Posterior cingulate gyrus (tissue), 11 donors: ENCODE measurements at regions not wholly inside any gene's neighbourhood (a gene's known extent, or its start where the extent isn't known, plus 50 kb on each side); places are given as distances from the start of the nearest gene placed in this dataset.

Source experiments
- DNase-seq, 10 donors: peaks; one replicate each; pipeline versions ENCODE4 v3.0.0 to v3.0.0-alpha.2; 2020 to 2021; ENCODE audit warnings: mixed read lengths in 3 of 10
- intact Hi-C: fragments of 100-400 bp; cut with DNase I; formaldehyde crosslinking; loops from one replicate; pipeline ENCODE4 v1.15.1; 2023

DNA sequence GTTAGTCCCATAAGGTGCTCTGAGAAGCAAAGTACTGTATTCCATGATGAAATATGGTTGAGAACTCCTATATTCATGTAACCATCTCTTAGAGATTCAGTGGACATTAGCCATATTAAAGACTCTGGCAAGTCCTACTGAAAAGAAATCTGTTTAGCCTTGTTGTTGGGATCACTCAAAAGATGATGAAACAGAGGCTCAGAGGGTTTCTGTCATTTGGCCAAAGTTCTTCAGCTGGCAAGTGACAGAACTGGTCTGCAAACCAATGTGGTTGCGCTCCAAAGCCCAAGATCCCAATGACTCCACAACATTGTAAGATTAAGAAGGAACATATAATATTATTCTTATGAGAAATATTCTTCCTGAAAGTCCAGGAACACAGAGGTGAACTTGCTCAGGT lies 462.9 kb downstream of the ACTL7B start:
- no peak for DNase-seq
- intact Hi-C loops: no loop called here

DNA sequence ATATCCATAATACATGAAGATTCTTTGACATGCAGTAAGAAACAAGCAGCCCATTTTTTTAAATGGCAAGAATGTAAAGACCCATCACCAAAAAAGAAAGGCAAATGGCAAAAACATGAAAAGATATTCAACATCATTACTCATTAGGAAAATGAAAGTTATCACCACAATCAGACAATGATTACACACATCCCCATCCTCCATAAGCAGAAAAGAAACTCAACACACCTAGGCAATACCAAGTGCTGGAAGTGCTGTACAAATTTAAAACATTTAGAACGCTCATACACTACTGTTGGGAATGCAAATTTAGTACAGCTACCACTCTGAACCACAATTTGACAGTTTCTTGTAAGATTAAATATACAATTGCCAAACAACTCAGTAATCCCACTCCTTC lies 466.7 kb downstream of the ACTL7B start:
- no peak for DNase-seq
- intact Hi-C loops: no loop called here

GRCh38 chr9:108386859-108387384 lies 468.9 kb downstream of the ACTL7B start:
- intact Hi-C loops: no loop called here

GRCh38 chr9:108386032-108386431 lies 469.8 kb downstream of the ACTL7B start:
- intact Hi-C loops: no loop called here
- no peak for DNase-seq

More at GRCh38 chr9:108386859-108387384, 468.9 kb downstream of the ACTL7B start:
- DNase-seq: no peak

- intact Hi-C loops: no loop called here
- no peak for DNase-seq
Measured at GRCh38 chr9:108383796-108384195, 472.0 kb downstream of the ACTL7B start.

GRCh38 chr9:108382310-108382709 lies 473.5 kb downstream of the ACTL7B start:
- intact Hi-C loops: no loop called here
- no peak for DNase-seq

DNA sequence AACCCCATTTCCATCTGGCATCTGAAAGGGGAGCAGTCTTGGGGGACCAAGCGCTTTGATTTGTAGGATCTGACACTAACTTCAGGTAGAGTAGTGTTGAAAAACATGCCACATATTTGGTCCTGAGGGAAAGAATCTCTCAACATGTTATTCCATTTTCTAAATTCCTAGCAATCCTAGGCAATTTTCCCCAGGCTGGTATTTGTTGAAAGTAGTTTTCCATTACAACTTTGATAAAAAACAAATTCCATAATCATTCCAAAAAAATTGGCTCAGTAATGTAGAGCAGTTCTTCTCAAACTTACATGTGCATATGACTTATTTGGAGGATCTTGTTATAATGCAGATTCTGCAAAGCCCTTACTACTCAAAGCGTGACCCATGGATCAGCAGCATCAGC lies 477.9 kb downstream of the ACTL7B start:
- intact Hi-C loops: no loop called here
- DNase-seq: no peak

- DNase-seq: no peak
- intact Hi-C loops: no loop called here
Measured at GRCh38 chr9:108377382-108377781, 478.4 kb downstream of the ACTL7B start.

DNA sequence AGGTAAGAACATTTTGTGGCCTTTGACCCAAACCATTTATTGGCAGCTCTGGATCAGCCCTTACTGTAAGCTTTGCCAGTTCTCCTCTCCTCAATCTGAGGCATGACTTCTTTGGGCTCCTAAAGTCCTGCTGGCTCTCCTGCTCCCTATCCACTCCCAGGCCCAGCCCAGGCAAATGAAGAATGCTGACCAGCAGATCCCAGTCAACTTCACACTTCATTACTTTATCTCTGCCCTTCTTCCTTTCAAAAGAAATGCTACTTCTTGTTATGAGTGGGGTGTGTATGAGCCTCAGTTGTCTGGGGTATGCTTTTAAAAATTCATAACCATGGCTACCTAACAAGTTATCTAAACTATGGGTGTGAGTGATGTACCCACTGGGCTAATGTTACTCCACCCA lies 479.6 kb downstream of the ACTL7B start:
- intact Hi-C loops: no loop called here
- no peak for DNase-seq

DNA sequence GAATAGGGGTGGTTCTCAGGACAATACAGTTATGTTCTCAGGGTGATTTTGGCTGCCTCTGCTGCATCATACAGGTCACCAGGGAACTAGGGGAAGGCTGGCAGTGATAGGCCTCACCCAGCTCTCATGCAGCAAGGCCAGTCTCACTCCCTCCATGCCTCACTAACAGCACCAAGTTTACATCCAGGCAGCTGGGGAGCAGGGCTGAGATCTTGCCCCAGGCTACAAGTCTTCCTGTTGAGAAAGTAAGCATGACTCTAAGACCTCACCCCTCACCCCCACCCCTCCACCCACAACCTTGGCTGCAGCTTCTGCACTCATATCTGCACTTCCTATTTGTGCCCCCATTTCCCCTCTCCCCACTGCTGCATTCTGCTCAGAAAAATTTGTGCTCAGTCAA lies 481.2 kb downstream of the ACTL7B start:
- intact Hi-C loops: no loop called here
- no peak for DNase-seq

GRCh38 chr9:108367188-108367587 lies 488.6 kb downstream of the ACTL7B start:
- intact Hi-C loops: no loop called here
- no peak for DNase-seq

GRCh38 chr9:108363311-108363710 lies 492.5 kb downstream of the ACTL7B start:
- intact Hi-C loops: no loop called here
- DNase-seq: no peak

- intact Hi-C loops: no loop called here
- no peak for DNase-seq
Measured at GRCh38 chr9:108360304-108360703, 495.5 kb downstream of the ACTL7B start.

DNA sequence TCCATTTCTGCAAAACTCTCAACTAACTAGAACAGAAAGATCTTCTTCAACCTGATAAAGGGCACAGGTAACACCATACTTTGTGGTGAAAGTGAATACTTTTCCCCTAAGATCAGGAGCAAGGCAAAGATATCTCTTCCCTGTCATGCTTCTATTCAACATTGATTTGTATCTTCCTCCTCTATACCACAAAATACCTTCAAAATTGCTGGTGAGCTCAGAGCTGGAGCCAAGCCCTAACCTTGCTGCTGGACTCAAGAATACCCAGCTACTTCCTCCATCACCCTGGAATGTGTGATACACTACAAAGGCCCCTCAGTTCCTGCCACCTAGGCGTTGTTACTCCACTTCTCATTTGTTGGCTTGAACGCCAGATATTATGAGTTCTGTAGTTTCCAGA lies 499.0 kb downstream of the ACTL7B start:
- DNase-seq: no peak
- intact Hi-C loops: no loop called here

DNA sequence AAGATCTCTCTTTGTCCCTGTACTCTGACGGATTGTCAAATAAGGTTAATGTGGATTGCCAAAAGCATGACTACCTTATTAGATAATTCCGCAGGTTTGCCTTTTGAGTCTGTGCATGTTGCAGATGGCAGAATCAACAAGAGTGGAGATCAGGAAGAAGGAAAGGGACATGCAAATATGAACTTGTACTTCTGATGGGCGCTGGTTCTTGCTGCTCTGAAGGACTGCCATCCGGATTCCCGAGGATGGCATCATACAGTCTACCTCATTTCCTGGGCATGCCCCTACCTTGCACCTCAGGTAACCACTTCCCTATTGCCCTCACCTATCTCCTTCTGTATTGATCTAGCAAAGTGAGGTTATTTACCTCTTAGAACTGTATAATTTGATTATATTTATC lies 504.2 kb downstream of the ACTL7B start:
- intact Hi-C loops: no loop called here
- DNase-seq: no peak

DNA sequence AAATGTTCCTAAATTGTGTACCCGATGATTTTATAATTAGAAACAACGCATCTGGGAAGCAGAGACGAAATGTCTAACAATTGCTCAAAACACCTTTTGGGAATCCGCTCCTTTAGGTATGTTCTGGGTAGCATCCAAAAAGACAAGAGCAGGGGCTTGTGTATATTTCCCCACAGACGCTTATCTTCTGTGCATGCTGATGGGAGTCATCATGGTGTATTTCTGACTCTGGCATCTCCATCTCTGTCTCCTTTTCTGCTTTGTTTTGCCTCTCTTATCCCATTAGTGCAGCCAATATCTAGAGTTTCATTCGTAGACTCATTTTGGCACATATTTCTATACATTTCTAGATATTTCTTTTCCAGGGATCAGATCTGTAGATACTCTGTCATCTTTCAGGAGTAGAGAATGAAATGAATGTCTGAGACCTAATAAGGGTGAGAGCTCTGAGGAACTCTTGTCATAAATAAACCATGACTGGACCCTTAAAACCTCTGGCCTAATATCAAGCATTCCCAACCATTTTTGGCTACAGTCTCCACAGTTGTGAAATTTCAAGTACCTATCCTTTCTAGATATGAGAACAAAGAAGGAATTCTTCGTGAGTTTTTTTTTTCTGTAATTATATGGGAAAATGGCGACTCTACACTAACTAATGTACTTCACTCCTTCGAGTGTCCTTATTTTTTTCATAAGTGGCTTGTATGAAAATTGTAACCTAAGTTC lies 508.2 kb downstream of the ACTL7B start:
- no peak for DNase-seq
- intact Hi-C loops: no loop called here

GRCh38 chr9:108345826-108346225 lies 510.0 kb downstream of the ACTL7B start:
- intact Hi-C loops: no loop called here
- no peak for DNase-seq

GRCh38 chr9:108339251-108339650 lies 516.5 kb downstream of the ACTL7B start:
- no peak for DNase-seq
- intact Hi-C loops: no loop called here

GRCh38 chr9:108336575-108336974 lies 519.2 kb downstream of the ACTL7B start:
- intact Hi-C loops: no loop called here
- DNase-seq: no peak

DNA sequence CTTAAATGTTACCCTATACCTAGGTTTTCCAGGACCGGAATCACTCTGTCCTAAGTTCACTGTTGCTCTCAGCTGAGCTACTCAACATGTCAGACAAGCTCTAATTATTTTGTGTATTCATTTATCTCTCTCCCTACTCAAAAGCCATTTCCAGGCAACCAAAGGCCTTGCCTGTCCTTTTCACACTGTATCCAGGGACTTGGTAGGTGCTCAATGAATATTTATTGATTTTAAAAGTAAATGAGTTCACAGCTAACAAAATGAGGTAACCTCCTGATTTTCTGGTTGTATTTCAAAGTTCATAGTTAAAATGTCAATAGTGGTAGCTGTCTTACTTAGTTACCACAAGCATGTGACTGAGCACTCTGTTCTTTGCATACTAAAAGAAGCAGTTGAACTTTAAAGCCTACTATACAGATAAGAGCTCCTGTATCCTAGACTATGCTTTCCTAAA lies 522.2 kb downstream of the ACTL7B start:
- no peak for DNase-seq
- intact Hi-C loops: no loop called here

DNA sequence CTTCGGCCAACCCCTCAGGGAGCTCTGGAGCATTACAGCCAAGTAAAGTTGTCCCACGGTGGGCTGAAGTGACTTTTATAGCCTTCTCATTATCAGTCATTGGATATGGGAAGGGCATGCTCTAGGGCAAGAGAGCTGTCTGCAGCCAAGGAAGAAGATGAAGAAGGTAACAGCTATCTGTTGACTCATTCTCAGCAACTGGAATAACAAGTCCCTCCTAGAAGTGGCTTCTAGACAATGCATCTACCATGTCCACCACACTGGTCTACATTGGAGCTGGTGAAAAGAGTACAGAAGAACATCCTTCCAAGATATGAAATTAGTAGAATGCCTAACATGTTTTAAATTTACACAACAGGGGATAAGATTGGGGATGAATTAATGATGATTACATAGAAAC lies 524.2 kb downstream of the ACTL7B start:
- DNase-seq: no peak
- intact Hi-C loops: no loop called here

DNA sequence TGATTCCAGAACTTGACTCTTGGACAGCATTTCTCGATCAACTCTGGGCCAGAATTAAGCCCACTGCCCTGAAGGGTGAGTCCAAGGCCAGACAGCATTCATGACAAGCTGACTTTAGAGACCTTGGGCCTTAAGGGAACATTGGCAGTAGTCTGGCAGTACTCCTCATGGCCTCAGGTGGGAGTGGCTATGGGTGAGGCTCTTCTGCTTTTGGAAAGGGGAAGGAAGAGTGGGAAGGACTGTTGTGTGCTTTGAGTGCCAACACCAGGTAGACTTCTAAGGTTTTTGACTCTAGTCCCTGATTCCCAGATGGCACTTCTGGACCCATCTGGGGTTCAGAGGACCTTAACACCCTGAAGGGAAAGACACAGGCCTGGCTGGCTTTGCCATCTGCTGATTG lies 530.4 kb downstream of the ACTL7B start:
- DNase-seq: no peak
- intact Hi-C loops: no loop called here

GRCh38 chr9:108323615-108324014 lies 532.2 kb downstream of the ACTL7B start:
- intact Hi-C loops: no loop called here
- no peak for DNase-seq
